ENCODE measurements at regions not wholly inside any gene's neighbourhood (a gene's known extent, or its start where the extent isn't known, plus 50 kb on each side); places are given as distances from the start of the nearest gene placed in this dataset.

DNA sequence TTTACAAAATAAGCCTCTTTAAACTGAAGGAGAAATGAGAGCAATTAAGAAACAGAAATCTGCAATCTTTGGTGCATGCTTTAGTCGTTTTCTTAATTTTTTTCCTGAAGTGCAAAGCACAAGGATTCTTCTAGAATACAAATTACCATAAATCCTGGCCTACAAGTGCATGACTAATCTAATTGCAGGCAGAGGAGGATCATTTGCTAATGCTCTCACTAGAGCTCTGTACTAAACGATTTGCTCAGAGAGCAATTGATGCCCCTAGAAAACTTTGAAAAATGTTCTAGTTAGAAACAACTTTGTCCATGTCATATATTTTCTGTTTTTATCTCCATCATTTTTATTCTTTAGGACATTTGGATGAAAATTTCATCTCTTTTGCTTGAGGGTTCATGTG, 193.2 kb downstream of the POU4F1 start:
- 100% methylated on average over 1 of the region's 2 CpGs for WGBS (ENCODE audit: insufficient coverage)
- H3K36me3 Mint-ChIP-seq: no peaks in the 10 kb centered on the region
- H3K9me3 ChIP-seq (replicated peaks in 1 of 2; ENCODE audit: control insufficient read depth in 1 of 2, insufficient read depth in 1 of 2, low read length in 2 of 2): no peaks in the 10 kb centered on the region

GRCh38 chr13:78409172-78409571, 194.2 kb downstream of the POU4F1 start:
- no peak overlapping the region for H3K27ac ChIP-seq (ENCODE audit: low read depth in 1 of 2, low read length in 2 of 2)
- H3K4me1 ChIP-seq (ENCODE audit: control insufficient read depth in 1 of 2, insufficient read depth in 2 of 2, low read length in 2 of 2): no peaks in the 10 kb centered on the region
- no peak for DNase-seq
- peaks cover 0 to 6% (median 0%) of the 10 kb centered on the region in 7 donors for H3K9me3 Mint-ChIP-seq
- H3K4me3 ChIP-seq (replicated peaks in 1 of 3; ENCODE audit: low read depth in 2 of 3, low read length in 3 of 3): no peak overlapping the region
- no peaks in the 10 kb centered on the region for H3K27me3 ChIP-seq (ENCODE audit: control insufficient read depth in 2 of 2, insufficient read depth in 2 of 2, low read length in 2 of 2)
- H3K27ac Mint-ChIP-seq: no peak overlapping the region
- no peak for TF ChIP-seq CTCF (IDR thresholded peaks at IDR 0.05)
- no peak overlapping the region for H3K4me3 Mint-ChIP-seq
- no peaks in the 10 kb centered on the region for H3K4me1 Mint-ChIP-seq
- no peaks in the 10 kb centered on the region for H3K36me3 ChIP-seq (replicated peaks in 1 of 2; ENCODE audit: control insufficient read depth in 1 of 2, insufficient read depth in 2 of 2, low read length in 2 of 2)
- no peaks in the 10 kb centered on the region for H3K36me3 Mint-ChIP-seq
- H3K4me2 ChIP-seq (replicated peaks; ENCODE audit: extremely low read depth, low read length, poor library complexity, severe bottlenecking): no peak overlapping the region
- H2AFZ ChIP-seq (ENCODE audit: insufficient read depth, low read depth, low read length, poor library complexity, severe bottlenecking): no peak overlapping the region
- no peak overlapping the region for H3K9ac ChIP-seq (ENCODE audit: insufficient read depth, low read length, poor library complexity, severe bottlenecking)
- H4K20me1 ChIP-seq (ENCODE audit: insufficient read depth, low read length): no peaks in the 10 kb centered on the region
- intact Hi-C loops (cut with micrococcal nuclease): no loop called here
- WGBS (ENCODE audit: insufficient coverage): no CpG with 5 or more reads among the region's 2 CpGs
- no peaks in the 10 kb centered on the region for H3K79me2 ChIP-seq (ENCODE audit: insufficient read depth, low read length)
- peaks cover 0 to 3% (median 1%) of the 10 kb centered on the region in 3 donors for H3K27me3 Mint-ChIP-seq (ENCODE audit: low read depth in 3 of 3)
- H3K9me3 ChIP-seq (replicated peaks in 1 of 2; ENCODE audit: control insufficient read depth in 1 of 2, insufficient read depth in 1 of 2, low read length in 2 of 2): no peaks in the 10 kb centered on the region

More for the DNA sequence above, 193.2 kb downstream of the POU4F1 start:
- no peaks in the 10 kb centered on the region for H3K79me2 ChIP-seq (ENCODE audit: insufficient read depth, low read length)
- H3K4me3 ChIP-seq (replicated peaks in 1 of 3; ENCODE audit: low read depth in 2 of 3, low read length in 3 of 3): no peak overlapping the region
- no peaks in the 10 kb centered on the region for H3K27me3 ChIP-seq (ENCODE audit: control insufficient read depth in 2 of 2, insufficient read depth in 2 of 2, low read length in 2 of 2)
- Mint-ChIP-seq H3K27ac (no peak overlapping the region), H3K9me3 (peaks cover 0 to 6% (median 0%) of the 10 kb centered on the region in 7 donors), H3K4me1 (no peaks in the 10 kb centered on the region), H3K4me3 (no peak overlapping the region), H3K27me3 (ENCODE audit: low read depth in 3 of 3) (peaks cover 0 to 3% (median 0%) of the 10 kb centered on the region in 3 donors)
- no peak overlapping the region for H2AFZ ChIP-seq (ENCODE audit: insufficient read depth, low read depth, low read length, poor library complexity, severe bottlenecking)
- no peak overlapping the region for H3K4me2 ChIP-seq (replicated peaks; ENCODE audit: extremely low read depth, low read length, poor library complexity, severe bottlenecking)
- no peak overlapping the region for H3K27ac ChIP-seq (ENCODE audit: low read depth in 1 of 2, low read length in 2 of 2)
- intact Hi-C loops (cut with micrococcal nuclease): no loop called here
- H3K36me3 ChIP-seq (replicated peaks in 1 of 2; ENCODE audit: control insufficient read depth in 1 of 2, insufficient read depth in 2 of 2, low read length in 2 of 2): no peaks in the 10 kb centered on the region
- no peak for DNase-seq
- no peaks in the 10 kb centered on the region for H4K20me1 ChIP-seq (ENCODE audit: insufficient read depth, low read length)
- no peak for TF ChIP-seq CTCF (IDR thresholded peaks at IDR 0.05)
- H3K9ac ChIP-seq (ENCODE audit: insufficient read depth, low read length, poor library complexity, severe bottlenecking): no peak overlapping the region
- no peaks in the 10 kb centered on the region for H3K4me1 ChIP-seq (ENCODE audit: control insufficient read depth in 1 of 2, insufficient read depth in 2 of 2, low read length in 2 of 2)
